Sigmoid colon (tissue), 6 donors: ENCODE measurements at regions not wholly inside any gene's neighbourhood (a gene's known extent, or its start where the extent isn't known, plus 50 kb on each side); places are given as distances from the start of the nearest gene placed in this dataset.

ENCODE experiments used
- DNase-seq: peaks from one replicate; pipeline ENCODE4 v3.0.0-alpha.2; 2019
- H3K27ac ChIP-seq, 4 donors: fragments of 200-600 bp; sonication (generic); one replicate each; pipeline ENCODE4 v1.5.1; 2016 to 2019; ENCODE audit warnings: mild to moderate bottlenecking in 1 of 4
- H3K27me3 ChIP-seq, 3 donors: fragments of 200-600 bp; sonication (generic); one replicate each; pipeline ENCODE4 v1.5.1; 2019; ENCODE audit warnings: mild to moderate bottlenecking in 1 of 3
- H3K36me3 ChIP-seq, 4 donors: fragments of 200-600 bp; sonication (generic); one replicate each; pipeline ENCODE4 v1.5.1; 2016 to 2019
- H3K4me1 ChIP-seq, 4 donors: fragments of 200-600 bp; sonication (generic); one replicate each; pipeline ENCODE4 v1.5.1; 2017 to 2019
- H3K4me3 ChIP-seq, 4 donors: fragments of 200-600 bp; sonication (generic); one replicate each; pipeline ENCODE4 v1.5.1; 2017 to 2019; ENCODE audit warnings: mild to moderate bottlenecking in 2 of 4, moderate library complexity in 1 of 4
- H3K9me3 ChIP-seq, 4 donors: fragments of 200-600 bp in 3 of 4; sonication (generic) in 3 of 4; one replicate each; pipeline versions ENCODE4 v1.5.1 to v1.6.1; 2013 to 2019
- EP300 ChIP-seq, 4 donors: sonication (generic); formaldehyde crosslinking; IDR thresholded peaks; one replicate each; pipeline ENCODE4 v1.6.1; 2017; ENCODE audit warnings: antibody characterized with exemption in 4 of 4
- POLR2A ChIP-seq, 2 donors: fragments of 450-650 bp; IDR thresholded peaks; one replicate each; pipeline ENCODE4 v1.6.1; 2016; ENCODE audit warnings: antibody characterized with exemption in 2 of 2, mild to moderate bottlenecking in 2 of 2, moderate library complexity in 2 of 2
- POLR2AphosphoS5 ChIP-seq, 4 donors: sonication (generic); formaldehyde crosslinking; IDR thresholded peaks; one replicate each; pipeline ENCODE4 v1.6.1; 2017; ENCODE audit warnings: antibody characterized with exemption in 4 of 4
- WGBS, 2 donors: extraction: QIAGEN DNeasy Blood & Tissue Kit; methylation state at CpG; one replicate each; pipeline ENCODE4 v1.1.7; 2013; 5-methylcytosine and 5-hydroxymethylcytosine counted together
- intact Hi-C: fragments of 100-400 bp; cut with DNase I; formaldehyde crosslinking; loops from one replicate; pipeline ENCODE4 v1.15.1; 2023
- TF ChIP-seq, protein P1 (sequence below), 4 experiments: fragments of 450-650 bp in 3 of 4; fragments of 200-600 bp in 1 of 4; IDR thresholded peaks; one replicate each; pipeline ENCODE4 v1.5.1; 2016 to 2019; ENCODE audit warnings: antibody characterized with exemption in 4 of 4, mild to moderate bottlenecking in 3 of 4, moderate library complexity in 2 of 4
- donor health status: healthy with polysubstance abuse.
- donor health status: healthy.

DNA sequence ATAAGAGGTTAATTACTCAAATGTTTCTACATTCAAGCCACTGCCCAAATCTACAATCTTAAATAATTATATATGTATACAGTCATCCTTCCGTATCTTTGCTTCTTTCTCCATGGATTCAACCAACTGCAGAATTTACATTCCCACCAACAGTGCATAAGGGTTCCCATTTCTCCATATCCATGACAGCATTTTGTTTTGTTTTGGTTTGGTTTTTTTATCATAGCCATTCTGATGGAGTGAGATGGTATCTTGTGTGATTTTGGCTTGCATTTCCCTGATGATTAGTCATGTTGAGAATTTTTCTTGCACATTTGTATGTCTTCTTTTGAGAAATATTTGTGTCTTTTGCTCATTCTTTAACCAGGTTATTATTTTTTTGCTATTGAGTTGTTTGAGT is 198.5 kb downstream of the C6orf118 start:
- Histone ChIP-seq H3K36me3 (no peaks in the 10 kb centered on the region), H3K27ac (no peak overlapping the region), H3K9me3 (peaks cover 0 to 6% (median 1%) of the 10 kb centered on the region in 4 donors), H3K4me3 (no peak overlapping the region), H3K4me1 (no peaks in the 10 kb centered on the region), H3K27me3 (no peaks in the 10 kb centered on the region)
- WGBS, 2 donors = 86 to 95% methylated on average over 1 of the region's 1 CpG
- no peak for DNase-seq
- intact Hi-C loops = no loop called here
- TF ChIP-seq EP300 (IDR thresholded peaks at IDR 0.05) (no peak), POLR2A (IDR thresholded peaks at IDR 0.05) (no peak), POLR2AphosphoS5 (IDR thresholded peaks at IDR 0.05) (no peak)
- TF ChIP-seq, protein P1, sequence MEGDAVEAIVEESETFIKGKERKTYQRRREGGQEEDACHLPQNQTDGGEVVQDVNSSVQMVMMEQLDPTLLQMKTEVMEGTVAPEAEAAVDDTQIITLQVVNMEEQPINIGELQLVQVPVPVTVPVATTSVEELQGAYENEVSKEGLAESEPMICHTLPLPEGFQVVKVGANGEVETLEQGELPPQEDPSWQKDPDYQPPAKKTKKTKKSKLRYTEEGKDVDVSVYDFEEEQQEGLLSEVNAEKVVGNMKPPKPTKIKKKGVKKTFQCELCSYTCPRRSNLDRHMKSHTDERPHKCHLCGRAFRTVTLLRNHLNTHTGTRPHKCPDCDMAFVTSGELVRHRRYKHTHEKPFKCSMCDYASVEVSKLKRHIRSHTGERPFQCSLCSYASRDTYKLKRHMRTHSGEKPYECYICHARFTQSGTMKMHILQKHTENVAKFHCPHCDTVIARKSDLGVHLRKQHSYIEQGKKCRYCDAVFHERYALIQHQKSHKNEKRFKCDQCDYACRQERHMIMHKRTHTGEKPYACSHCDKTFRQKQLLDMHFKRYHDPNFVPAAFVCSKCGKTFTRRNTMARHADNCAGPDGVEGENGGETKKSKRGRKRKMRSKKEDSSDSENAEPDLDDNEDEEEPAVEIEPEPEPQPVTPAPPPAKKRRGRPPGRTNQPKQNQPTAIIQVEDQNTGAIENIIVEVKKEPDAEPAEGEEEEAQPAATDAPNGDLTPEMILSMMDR (IDR thresholded peaks at IDR 0.05) = no peak

DNA sequence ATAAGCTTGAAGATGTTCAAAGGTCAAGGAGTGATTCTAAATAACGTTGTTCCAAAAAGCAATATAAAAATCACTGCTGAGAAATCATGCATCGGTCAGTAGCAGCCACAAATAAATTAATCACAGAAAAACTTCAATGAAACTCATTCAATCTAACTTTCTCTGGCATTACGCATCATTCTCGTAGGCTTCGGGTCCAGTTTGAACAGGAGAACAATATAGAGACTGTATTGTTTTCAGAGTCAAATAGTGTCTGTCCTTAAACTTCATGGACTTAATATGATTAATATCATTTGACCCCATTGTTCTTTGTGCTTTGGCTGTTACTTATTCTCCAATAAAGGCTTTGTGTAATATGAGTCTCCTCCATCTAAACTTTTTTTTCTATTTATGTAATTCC is 200.4 kb downstream of the C6orf118 start:
- no peaks in the 10 kb centered on the region for H3K36me3 ChIP-seq
- intact Hi-C loops = no loop called here
- WGBS, 2 donors = 80 to 86% methylated on average over 5 of the region's 5 CpGs
- no peaks in the 10 kb centered on the region for H3K4me1 ChIP-seq
- TF ChIP-seq POLR2AphosphoS5 (IDR thresholded peaks at IDR 0.05) = no peak
- no peak for TF ChIP-seq EP300 (IDR thresholded peaks at IDR 0.05)
- TF ChIP-seq, protein P1 (IDR thresholded peaks at IDR 0.05) = no peak
- no peak for TF ChIP-seq POLR2A (IDR thresholded peaks at IDR 0.05)
- no peak for DNase-seq
- H3K4me3 ChIP-seq = no peak overlapping the region
- no peaks in the 10 kb centered on the region for H3K27me3 ChIP-seq
- no peak overlapping the region for H3K27ac ChIP-seq
- no peaks in the 10 kb centered on the region for H3K9me3 ChIP-seq

DNA sequence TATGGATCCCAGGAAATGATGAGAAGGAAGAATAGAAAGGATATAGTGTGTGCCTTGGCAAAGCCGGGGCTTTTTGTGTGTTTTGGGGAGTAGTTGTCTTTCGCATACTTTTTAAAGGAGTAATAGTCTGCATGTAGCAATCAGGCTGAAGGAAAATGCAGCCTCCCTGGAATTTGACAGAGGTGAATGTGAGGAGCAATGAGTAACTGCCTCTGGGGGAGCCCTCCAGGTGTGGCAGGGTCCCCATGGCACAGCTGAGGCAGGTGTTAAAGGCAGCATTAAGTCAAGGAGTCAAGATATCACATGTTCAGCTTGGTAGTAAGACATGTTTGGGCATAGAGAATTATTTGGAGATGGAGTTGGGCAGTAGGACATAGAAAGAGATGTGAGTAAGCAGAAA is 203.1 kb downstream of the C6orf118 start:
- intact Hi-C loops = no loop called here
- Histone ChIP-seq H3K36me3 (no peaks in the 10 kb centered on the region), H3K27me3 (no peaks in the 10 kb centered on the region), H3K9me3 (no peaks in the 10 kb centered on the region), H3K27ac (no peak overlapping the region), H3K4me1 (no peaks in the 10 kb centered on the region), H3K4me3 (no peak overlapping the region)
- WGBS, 2 donors = 89 to 90% methylated on average over 2 of the region's 2 CpGs
- no peak for DNase-seq
- TF ChIP-seq POLR2A (IDR thresholded peaks at IDR 0.05) = no peak
- no peak for TF ChIP-seq EP300 (IDR thresholded peaks at IDR 0.05)
- TF ChIP-seq POLR2AphosphoS5 (IDR thresholded peaks at IDR 0.05) = no peak
- TF ChIP-seq, protein P1 (IDR thresholded peaks at IDR 0.05) = no peak

DNA sequence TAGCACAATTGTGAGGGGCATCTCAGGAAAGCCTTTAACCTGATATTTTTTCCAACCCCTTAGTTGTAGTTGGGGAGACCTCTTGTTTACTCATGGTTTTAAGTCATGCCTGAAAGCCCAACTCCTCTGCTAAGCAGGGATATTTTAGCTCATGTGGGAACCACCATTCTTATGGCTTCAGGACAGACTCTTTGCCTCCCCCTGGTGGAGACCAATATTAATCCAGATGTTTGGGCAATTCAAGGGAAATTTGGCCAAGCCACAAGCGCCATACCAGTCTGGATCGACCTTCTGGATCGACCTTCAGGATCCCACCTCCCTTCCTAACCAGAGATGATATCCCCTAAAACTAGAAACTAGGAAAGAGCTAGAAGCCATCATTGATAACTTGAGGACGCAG is 211.2 kb downstream of the C6orf118 start:
- DNase-seq = no peak

More for the DNA sequence above, 211.2 kb downstream of the C6orf118 start:
- peaks cover 0 to 8% (median 0%) of the 10 kb centered on the region in 4 donors for H3K9me3 ChIP-seq
- no peaks in the 10 kb centered on the region for H3K27me3 ChIP-seq
- WGBS, 2 donors = 65 to 85% methylated on average over 4 of the region's 4 CpGs
- no peaks in the 10 kb centered on the region for H3K36me3 ChIP-seq
- no peak for TF ChIP-seq POLR2A (IDR thresholded peaks at IDR 0.05)
- TF ChIP-seq, protein P1 (IDR thresholded peaks at IDR 0.05) = no peak
- no peak for TF ChIP-seq EP300 (IDR thresholded peaks at IDR 0.05)
- TF ChIP-seq POLR2AphosphoS5 (IDR thresholded peaks at IDR 0.05) = no peak
- intact Hi-C loops = no loop called here
- no peak overlapping the region for H3K27ac ChIP-seq
- H3K4me3 ChIP-seq = no peak overlapping the region
- H3K4me1 ChIP-seq = no peaks in the 10 kb centered on the region
